Activated CD8-positive, alpha-beta memory T cell treated with anti-CD3 and anti-CD28 coated beads for 36 hours (primary cell): ENCODE measurements at regions not wholly inside any gene's neighbourhood (a gene's known extent, or its start where the extent isn't known, plus 50 kb on each side); places are given as distances from the start of the nearest gene placed in this dataset.

Experiments used
- CTCF ChIA-PET: fragments of 350-600 bp; sonication (Branson Sonifier 250); formaldehyde crosslinking; loops from one replicate; lab custom pipeline; 2021; ENCODE audit warnings: antibody characterized with exemption; lab: Charles Lee
- POLR2A ChIA-PET: fragments of 350-600 bp; sonication (Branson Sonifier 250); formaldehyde crosslinking; loops from one replicate; lab custom pipeline; 2021; ENCODE audit warnings: antibody characterized with exemption; lab: Charles Lee

DNA sequence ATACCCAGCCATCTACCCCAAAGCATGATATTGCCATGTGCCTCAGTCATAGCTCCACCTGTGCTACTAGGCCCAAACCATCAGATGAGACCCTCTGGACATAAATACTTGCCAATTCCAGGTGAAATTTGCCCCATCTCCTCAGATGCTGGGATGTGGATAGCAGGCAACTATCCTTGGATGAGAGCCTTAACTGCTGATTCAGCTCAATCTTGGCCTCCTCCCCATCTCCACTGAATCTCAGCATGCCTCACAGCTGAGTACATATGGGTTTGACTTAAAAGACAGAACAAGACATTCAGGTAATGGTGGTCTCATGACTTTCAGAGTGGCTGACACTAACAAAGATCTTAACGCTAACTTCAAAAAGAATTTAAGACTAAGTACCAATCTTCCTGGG is 50.8 kb upstream of the KLHL13 start:
- ChIA-PET POLR2A (no interaction called here), CTCF (no interaction called here)

- ChIA-PET POLR2A (no interaction called here), CTCF (no interaction called here)
These were observed 54.7 kb upstream of the KLHL13 start for GRCh38 chrX:118171356-118171755.

- CTCF ChIA-PET = no interaction called here
- POLR2A ChIA-PET = no interaction called here
These were observed 58.0 kb upstream of the KLHL13 start for GRCh38 chrX:118174516-118175098.

DNA sequence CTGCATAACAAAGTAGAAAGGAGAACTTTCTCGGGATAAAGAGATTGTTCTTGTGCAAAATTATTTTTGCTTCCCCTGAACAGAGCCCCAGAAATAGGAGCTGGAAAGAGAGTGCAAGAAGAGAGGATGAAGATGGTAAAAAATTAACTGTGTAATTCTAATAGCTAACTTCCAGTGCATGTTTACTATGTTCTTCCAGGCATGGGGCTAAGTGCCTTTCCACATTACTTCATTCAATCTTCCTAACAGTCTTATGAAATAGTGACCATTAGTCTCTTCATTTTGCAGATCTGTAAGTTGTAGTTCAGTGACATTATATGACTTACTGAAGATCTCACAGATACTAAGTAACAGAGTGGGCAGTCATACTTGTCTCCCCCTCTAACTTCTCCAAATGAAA is 61.1 kb upstream of the KLHL13 start:
- ChIA-PET CTCF (no interaction called here), POLR2A (no interaction called here)

- CTCF ChIA-PET = no interaction called here
- POLR2A ChIA-PET = no interaction called here
These were observed 61.8 kb upstream of the KLHL13 start for GRCh38 chrX:118178450-118178849.

GRCh38 chrX:118179161-118179560 is 62.6 kb upstream of the KLHL13 start:
- ChIA-PET POLR2A (no interaction called here), CTCF (no interaction called here)

DNA sequence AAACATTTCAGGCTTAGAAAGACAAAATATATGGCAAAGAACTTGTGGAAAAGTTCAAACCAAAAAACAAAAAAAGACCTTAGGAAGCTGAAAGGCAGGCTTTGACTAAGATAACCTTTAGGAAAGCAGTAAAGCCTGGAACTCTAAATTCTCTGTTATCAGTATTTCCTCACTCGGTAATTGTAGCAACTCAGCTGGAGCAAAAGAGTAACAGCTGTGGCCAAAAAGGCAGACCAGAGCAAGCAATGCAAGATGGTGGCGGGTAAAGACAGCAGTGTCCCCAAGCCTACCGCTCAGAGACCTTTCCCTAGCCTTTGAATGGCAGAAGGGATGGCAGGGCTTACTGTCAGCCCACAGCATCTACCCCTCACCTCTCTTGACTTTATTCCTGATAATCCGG is 63.1 kb upstream of the KLHL13 start:
- ChIA-PET CTCF (no interaction called here), POLR2A (no interaction called here)

- CTCF ChIA-PET = no interaction called here
- POLR2A ChIA-PET = no interaction called here
These were observed 64.4 kb upstream of the KLHL13 start for GRCh38 chrX:118181030-118181429.

DNA sequence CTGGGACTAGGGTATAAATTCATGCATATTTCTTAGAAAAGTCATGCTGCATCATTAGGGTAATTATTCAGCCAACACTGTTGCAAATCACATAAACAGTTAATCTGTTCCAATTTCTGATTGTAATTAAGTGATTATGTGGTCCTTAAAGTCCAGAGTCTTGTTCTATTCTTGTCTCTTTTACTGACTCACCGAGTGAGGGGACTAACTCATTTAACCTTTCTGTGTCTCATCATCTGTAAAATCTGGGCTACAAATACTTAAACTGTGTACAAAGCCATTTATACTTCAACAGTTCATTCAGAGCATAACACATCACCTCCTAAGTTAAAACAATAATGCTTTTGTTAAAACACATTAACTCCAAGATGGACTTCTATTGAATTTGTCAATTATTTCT is 65.4 kb upstream of the KLHL13 start:
- ChIA-PET CTCF (no interaction called here), POLR2A (no interaction called here)

DNA sequence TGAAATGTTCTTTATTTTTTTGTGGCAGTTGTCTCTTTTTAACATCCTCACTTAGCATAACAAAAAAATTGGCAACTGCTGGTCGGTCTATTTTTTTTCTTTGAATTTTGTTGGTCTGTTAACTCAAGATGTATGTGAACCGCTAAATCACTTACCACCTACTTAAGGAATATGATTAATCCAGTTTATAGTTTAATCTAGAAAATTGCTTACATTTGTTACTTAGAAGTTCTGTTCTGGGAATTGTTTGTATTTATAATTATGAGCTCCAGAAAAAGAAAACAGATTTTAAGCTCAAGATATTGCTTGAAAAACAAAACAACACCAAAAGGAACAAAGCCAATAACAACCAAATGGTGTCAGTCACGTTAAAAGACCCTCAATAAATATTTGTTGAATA is 66.1 kb upstream of the KLHL13 start:
- ChIA-PET CTCF (no interaction called here), POLR2A (no interaction called here)

DNA sequence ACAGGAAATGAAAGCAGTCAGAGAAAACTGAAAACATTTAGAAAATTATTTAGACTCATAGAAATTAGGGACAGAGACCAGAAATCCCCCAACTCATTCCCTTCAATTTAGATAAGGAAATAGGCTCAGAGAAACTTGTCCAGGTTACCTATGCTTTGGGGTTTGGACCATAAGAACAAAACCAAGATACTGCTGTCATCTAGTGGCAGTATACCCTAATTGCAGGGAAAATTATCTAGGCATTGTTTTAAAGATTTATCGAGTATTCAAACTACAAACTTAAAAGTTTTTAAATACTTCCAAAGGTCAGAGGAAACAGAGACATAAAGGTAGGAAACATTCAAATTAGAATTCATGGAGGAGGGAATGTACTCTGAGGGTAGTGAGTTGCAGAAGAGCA is 67.0 kb upstream of the KLHL13 start:
- ChIA-PET CTCF (no interaction called here), POLR2A (no interaction called here)

- ChIA-PET POLR2A (no interaction called here), CTCF (no interaction called here)
These were observed 70.5 kb upstream of the KLHL13 start for GRCh38 chrX:118187100-118187499.

DNA sequence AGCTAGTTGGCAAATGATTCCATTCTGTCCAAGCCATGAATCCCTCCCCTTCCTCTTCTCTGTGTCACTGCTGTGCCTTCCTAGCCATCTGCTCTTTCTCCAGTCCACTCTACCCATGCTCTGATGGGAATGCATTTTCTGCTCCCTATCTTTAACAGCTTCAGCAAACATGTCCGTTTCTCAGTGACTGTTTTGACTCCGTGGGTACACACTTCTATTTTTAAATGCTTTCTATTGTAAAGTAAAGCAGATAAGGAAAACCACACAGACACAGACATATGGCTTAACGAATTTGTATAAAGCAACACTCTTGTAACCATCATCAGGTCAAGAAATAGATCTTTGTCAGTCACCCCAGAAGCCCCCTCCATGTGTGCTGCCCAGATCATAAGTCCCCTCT is 72.4 kb upstream of the KLHL13 start:
- ChIA-PET POLR2A (no interaction called here), CTCF (no interaction called here)

GRCh38 chrX:118189628-118190027 is 73.0 kb upstream of the KLHL13 start:
- ChIA-PET CTCF (no interaction called here), POLR2A (no interaction called here)

- ChIA-PET CTCF (no interaction called here), POLR2A (no interaction called here)
These were observed 81.1 kb upstream of the KLHL13 start for GRCh38 chrX:118197730-118198129.

- ChIA-PET POLR2A (no interaction called here), CTCF (no interaction called here)
These were observed 82.0 kb upstream of the KLHL13 start for GRCh38 chrX:118198577-118198976.

DNA sequence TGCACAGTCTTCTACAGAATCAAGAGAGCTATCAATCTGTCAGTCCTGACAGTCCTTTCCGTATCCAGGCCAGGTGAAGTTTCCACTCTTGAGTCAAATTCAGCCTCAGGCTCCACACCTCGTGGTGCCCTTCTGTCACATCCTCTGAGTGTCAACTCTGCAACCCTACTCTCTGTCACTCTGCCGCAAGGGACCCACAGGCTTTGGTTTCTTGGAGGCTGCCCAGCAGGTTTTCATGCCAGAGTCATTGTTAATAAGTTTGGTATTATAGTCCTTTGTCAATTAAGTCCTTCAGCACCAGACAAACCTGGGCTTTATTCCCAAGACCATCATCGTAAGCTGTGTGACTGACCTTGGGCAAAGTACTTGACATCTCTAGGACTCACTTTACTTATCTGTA is 83.4 kb upstream of the KLHL13 start:
- ChIA-PET POLR2A (no interaction called here), CTCF (no interaction called here)

GRCh38 chrX:118205421-118206395 is 89.1 kb upstream of the KLHL13 start:
- POLR2A ChIA-PET = no interaction called here
- CTCF ChIA-PET = no interaction called here

DNA sequence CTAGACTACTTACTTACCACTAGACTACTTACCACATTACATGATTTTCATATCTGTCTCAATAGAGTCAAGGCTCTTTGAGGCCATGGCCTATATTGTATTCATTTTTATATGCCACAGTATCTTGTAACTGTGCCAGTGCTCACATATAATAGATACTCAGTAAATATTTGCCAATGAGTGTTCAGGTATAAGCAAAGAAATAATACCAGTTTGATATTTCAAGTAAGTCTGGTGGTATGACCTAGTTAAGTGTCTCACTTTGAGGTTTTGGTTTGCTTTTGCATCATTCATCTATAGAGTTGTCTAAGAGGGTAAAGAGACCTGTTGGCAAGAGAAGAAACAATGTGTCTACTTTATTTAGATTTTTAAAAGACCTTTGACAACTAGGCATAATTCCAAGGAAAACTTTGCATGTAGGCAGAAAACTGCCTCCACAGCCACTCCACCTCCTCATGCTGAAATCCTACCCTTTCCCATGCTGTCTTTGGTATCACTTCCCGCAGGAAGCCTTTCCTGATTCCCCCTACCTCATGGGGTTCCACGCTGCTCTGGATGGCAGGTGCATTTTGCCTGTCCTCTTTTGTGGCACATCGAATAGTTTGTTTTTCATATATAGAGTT is 91.3 kb upstream of the KLHL13 start:
- ChIA-PET CTCF (no interaction called here), POLR2A (no interaction called here)

DNA sequence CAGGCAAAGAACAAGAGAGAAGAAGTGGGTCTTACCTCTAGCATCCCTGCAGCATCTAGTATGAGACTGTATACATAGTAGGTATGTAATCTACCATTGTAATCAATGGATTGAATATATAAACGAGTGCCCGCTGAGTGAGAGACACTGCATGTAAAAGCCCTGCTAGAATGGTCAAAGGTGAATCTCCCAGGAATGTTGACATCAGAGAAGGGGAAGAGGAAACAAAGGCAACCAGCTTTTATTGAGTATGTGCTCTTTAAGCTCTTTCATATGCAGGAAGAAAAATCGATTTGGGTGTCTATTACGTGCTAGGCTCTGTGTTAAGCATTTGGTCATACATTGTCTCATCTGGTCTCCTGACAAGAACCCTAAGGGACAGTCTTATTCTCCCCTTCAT is 91.9 kb upstream of the KLHL13 start:
- CTCF ChIA-PET = no interaction called here
- POLR2A ChIA-PET = no interaction called here
